NCI-H2171 (cell line): ENCODE measurements at regions not wholly inside any gene's neighbourhood (a gene's known extent, or its start where the extent isn't known, plus 50 kb on each side); places are given as distances from the start of the nearest gene placed in this dataset.
"Not testable (repeated sequence)": the region's sequence is repeated elsewhere in the genome, so short reads cannot be mapped to it uniquely, and the experiment has no call there.

Source experiments
- DNase-seq: peaks from one replicate; lab custom pipeline; 2025; lab: John Stamatoyannopoulos, UW

DNA sequence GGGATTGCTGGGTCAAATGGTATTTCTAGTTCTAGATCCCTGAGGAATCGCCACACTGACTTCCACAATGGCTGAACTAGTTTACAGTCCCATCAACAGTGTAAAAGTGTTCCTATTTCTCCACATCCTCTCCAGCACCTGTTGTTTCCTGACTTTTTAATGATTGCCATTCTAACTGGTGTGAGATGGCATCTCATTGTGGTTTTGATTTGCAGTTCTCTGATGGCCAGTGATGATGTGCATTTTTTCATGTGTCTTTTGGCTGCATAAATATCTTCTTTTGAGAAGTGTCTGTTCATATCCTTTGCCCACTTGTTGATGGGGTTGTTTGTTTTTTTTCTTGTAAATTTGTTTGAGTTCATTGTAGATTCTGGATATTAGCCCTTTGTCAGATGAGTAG lies 220.3 kb downstream of the NPR3 start:
- not testable (repeated sequence) for DNase-seq

DNA sequence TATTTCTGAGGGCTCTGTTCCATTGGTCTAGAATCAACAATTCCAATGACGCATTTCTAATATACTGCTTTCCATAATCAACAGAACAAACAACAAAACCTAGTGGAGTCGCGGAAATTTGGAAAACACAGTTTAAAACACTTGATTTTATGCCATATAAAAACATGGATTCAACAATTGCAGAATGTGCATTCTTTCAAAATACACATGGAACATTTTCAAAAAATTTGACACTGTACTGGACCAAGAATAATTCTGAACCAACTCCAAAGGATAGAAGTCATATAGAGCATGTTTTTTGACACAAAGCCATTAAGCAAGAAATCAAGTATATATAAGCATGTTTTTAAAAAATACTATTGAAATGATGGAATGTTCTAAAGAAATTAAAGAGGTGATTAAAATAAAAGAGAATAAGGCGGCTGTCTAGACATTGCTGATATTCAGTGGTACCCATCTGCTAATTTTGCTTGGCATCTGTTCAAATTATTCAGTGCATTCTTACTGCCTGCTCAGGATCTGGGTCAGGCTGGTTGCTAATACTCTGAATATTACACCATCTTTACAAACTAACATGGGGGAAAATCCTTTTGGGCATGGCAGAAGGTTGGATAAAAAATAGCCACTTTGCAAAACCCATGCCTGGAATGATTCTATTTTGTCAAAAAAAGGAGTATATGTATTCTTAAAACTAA lies 221.3 kb downstream of the NPR3 start:
- no peak for DNase-seq

DNA sequence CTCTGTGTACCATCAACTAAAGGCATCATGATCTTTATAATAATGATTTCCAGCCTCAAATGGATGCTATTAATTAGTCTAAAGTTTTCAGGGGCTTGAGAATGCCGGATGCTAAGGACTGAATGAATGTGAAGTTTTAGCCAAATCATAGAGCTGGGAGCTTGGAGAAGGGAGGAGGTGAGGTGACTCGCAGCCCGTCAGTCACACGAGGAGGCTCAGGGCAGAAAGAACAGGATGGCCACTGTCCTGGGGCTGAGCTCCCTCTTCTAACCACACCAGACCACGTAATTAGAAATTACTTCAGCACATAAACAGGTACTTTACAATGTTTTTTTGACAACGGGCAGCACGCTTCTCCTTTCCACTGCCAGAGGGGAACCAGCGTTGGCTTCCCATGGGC lies 222.6 kb downstream of the NPR3 start:
- DNase-seq: no peak

DNA sequence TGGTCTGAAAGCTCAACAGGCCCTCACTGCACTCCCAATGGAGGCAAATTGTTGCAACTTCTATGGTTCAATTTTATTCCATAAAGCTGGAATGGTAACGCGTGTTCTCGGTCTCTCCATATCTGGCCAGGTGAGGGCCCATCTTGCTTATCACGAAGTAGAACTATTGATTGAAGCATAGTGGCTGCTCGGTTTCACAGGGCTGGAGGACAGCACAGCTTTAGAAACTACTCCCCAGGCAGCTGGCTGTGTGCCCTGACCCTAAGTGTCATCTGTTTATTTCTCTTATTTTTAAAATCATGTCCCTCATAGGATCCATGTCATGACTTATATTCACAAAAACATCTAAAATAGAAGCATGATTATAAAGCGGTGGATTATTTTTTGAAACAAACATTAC lies 223.4 kb downstream of the NPR3 start:
- no peak for DNase-seq

GRCh38 chr5:32935283-32935682 lies 224.2 kb downstream of the NPR3 start:
- DNase-seq: no peak

GRCh38 chr5:32936329-32936728 lies 225.2 kb downstream of the NPR3 start:
- DNase-seq: no peak

DNA sequence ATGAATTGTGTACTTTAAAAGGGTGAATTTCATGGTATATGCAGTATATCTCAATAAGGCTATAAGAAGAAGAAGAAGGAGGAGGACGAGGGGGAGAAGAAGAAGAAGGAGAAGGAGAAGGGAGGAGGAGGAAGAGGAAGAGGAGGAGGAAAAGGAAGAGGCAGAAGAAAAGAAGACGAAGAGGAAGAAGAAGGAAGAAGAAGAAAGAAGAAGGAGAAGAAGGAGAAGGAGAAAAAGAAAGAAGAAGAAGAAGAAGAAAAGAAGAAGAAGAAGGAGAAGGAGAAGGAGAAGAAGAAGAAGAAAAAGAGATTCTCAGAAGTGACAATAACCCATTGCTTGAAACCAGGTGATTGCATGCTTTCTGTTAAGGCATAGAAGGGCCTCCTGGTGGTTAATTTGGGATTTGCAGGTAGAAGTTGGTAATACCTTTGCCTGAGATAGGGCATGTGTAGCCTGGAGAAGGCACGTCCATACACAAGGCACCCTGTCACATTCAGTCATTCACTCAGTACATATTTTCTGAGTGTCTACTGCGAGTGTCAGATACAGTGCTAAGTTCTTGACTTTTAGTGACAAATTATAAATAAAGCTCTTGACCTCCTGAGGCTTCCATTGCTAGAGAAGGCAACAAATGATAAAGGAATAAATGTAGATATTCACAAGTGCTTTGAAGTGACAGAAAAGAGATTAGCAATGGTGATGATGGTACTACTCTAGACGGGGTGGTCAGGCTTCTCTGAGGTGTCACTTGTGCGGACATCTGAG lies 231.3 kb downstream of the NPR3 start:
- DNase-seq: no peak

DNA sequence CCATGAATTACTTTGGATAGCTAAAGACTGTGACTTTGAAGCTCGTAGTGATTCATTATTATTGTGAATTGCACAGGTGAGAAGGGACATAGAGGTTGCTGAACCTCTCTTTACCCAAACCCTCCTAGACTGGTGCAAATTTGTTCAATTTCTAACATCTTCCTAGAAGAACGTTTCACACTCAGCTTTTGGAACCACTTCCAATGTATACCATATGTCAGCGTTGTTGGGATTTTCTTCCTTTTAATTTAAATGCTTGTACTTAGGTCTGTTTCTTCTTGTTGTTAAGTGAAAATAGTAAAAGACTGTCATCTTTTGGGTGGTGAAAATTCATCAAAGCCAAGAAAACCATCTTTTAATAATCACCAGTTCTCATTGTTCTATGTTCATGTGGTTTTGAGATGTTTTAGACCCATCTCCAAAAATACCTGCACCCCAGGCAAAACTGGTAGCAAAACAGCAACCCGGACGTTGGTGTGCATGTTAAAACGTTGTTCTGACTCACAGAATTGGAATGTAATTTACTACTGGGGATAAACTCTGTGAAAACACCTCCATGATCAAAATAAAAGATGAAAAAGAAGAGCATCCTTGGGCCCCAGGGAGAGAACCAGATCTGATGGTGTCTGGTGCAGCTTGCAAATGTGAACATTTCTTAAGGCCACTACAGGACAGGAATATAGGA lies 238.3 kb downstream of the NPR3 start:
- no peak for DNase-seq

DNA sequence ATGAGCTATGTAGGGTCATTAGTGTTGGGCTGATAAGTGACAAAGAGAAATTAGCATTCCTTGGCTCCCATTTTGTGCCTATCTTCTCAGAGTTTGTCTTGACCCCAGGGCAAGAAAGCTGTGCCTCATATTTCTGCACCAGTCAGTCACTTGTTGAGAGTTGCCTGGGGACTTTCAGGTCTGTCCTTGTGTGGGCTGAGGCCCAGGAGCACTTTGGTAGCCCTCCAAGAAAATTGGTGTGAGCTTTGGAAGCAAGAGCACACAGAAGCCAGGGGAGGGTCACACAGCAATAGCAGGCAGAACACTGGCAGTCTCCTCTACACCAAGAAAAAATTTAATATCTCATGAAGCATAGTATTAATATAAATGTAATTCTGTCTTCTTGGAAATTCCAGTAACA lies 239.9 kb downstream of the NPR3 start:
- DNase-seq: no peak

DNA sequence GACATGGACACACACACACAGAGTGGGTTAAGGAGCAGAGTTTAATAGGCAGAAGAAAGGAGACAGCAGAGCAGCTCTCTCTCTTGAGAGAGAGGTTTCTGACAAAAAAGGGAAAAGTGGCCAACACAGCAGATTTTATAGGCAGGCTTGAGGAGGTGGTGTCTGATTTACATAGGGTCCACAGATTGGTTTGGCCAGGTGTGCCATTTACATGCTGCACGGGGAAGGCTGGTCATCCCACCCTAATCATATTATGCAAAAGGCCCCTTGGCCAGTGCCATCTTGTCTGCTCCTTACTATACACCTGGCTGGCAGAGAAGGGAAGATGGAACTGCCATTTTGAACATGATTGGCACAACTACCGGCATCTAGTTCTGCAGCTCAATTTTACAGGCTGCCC lies 240.8 kb downstream of the NPR3 start:
- DNase-seq: no peak

DNA sequence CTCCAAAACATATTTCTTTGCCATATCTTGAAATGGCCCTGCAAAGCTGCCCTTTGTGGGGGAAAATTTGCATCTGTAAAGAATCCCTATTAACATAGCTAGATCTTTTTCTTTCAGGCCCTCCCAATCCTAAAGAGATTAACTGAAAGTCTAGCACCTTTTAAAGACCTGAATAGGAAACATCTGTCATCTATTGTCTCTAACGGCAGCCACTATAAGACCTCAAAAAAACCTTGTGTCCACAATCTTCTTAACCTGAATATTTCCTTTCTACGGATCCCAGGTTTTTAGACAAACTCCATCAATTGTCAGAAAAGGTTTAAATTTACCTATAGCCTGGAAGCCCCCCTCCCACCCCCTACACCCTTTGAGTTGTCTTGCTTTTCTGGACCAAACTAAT lies 241.3 kb downstream of the NPR3 start:
- DNase-seq: not testable (repeated sequence)

DNA sequence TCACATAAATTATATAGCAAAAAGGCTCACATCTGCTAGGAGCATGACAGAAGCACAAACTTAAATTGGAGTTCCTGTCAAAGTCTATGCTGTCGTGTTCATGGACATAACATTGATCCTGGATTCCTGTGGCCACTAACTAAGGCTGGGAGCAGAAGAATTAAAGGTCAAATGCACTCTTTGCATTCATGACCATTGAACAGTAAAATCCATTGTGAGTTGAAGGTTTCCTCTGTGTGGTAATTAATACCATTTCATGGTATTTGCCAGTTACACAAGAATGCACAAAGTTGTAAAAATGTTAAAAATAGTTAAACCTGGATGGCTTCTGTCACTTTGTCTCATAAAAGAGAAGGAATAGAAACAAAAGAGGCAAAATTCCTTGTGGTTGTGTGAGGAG lies 242.6 kb downstream of the NPR3 start:
- no peak for DNase-seq

GRCh38 chr5:32955814-32956213 lies 244.7 kb downstream of the NPR3 start:
- no peak for DNase-seq

DNA sequence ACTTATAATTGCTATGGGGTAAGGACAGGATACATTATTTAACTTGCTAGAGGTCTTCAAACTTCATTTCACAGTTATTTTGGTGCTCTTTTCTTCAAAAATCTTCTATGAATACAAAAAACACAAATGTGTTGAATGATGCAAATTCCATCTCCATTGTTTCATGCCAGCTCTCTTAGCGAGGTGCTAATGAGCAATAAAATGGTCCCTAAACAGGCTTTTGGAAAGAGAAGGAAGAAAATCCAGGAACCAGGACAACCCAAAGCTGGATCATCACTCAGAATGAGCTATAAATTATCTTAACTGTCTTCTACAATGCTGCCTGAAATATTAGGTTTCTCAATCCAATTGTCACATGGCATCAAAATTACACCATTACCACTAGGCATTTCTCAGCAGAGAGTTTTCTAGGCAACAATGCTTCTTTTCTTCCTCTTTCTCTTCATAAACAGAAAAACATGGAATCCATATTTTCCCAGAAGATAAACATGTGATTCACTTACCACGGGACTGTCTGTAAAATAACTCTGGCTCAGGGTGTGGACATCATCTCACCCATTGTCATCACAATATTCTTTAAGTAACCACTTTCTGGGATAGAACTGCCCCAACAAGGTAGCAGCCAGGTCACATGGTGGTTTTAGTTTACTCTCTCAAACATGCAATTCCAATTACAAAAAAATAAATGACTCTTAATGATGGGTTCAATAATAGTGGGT lies 249.4 kb downstream of the NPR3 start:
- DNase-seq: no peak

GRCh38 chr5:32961059-32961415 lies 249.9 kb downstream of the NPR3 start:
- DNase-seq: no peak

DNA sequence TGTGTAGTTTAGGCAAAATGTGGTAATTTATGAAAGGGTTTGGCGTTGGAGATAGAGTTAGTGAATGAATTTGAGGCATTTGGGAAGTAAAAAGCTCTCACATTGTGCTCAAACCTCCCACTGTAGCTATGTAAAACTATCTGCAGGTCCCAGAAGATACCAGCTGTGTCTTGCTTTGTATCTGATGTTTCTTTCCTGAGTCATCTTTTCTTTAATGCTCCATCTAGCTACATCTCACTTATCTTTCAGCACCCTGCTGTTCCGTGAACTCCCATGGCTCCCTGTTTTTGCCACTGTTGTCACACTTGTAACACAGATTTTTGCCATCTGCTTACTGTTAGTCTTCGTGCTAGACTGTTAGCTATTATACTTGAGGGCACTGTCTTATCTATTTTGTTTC lies 253.1 kb downstream of the NPR3 start:
- DNase-seq: no peak

DNA sequence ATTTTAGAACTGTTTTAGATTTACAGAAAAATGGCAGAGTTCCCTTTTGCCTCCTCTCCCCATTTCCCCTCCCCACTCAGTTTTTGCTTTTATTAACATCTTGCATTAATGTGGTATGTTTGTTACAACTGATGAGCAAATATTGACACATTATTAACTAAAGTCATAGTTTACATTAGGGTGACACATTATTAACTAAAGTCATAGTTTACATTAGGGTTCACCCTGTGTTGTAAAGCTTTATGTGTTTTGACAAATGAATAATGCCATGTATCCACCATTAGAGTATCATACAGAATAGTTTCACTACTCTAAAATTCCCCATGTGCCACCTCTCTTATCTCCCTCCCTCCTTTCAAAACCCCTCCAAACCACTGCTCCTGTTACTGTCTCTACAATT lies 262.5 kb downstream of the NPR3 start:
- DNase-seq: no peak

DNA sequence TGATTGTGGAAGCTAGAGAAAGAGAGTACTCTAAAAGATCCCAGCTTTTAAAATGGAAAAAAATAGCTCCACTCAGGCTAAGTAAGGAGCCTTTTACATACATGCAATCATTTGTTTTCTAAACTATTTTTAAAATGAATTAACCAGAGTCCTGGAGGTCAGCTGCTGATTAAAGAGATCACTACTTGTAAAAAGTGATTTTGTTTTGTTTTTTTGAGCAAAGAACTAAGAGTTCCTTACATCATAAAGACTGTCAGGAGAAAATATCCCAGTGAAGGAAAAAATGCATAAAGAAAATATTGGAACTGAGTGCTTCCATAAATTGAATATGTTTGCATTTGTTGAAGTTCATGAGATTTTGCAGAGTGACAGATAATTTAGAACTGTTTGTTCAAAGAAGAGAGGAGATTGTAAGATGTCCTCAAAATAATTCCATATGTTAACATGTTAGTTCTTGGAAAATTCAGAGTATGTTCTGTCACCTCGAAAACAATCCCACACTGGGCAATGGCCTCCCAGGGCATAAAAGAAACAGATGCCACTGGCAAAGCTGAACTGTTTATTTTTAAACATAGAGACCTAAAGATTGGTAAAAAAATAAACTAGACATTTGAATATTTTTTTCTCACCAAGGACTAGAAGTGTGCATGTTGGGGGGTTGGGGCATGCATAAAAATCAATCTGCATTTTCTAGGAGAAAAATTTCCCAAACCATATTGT lies 264.7 kb downstream of the NPR3 start:
- no peak for DNase-seq

- no peak for DNase-seq
Observed at GRCh38 chr5:32981061-32981460, 269.9 kb downstream of the NPR3 start.

GRCh38 chr5:32984851-32985610 lies 273.9 kb downstream of the NPR3 start:
- no peak for DNase-seq

DNA sequence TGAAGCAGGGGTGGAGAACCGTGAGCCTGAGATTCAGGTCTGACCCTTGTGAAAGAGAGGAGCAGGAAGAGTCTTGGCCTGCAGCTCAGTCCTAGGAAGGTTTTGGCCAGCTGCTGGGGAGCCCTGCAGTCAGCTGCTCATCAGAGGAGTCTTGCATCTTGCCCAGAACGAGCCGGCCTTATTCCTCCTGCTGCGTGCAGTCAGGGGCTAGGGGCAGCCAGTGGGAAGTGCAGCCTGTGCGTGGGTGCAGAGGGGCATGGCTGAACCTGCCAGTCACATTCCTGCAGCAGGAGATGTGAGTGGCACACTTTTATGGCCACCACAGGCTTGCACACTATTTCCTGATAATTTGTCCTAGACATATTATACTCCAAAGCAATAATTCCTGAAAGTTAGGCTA lies 278.7 kb downstream of the NPR3 start:
- DNase-seq: no peak
